T-helper 2 cell treated with Interferon-gamma antibody and Interleukin-4, amounts not matched to agents 5 μg/mL and 100 μg/mL, for 36 hours (primary cell): ENCODE measurements at regions not wholly inside any gene's neighbourhood (a gene's known extent, or its start where the extent isn't known, plus 50 kb on each side); places are given as distances from the start of the nearest gene placed in this dataset.
"Not testable (repeated sequence)": the region's sequence is repeated elsewhere in the genome, so short reads cannot be mapped to it uniquely, and the experiment has no call there.

Source experiments
- DNase-seq: peaks from one replicate; pipeline ENCODE4 v3.0.0; 2021; ENCODE audit warnings: low spot score
- H3K27ac Mint-ChIP-seq: one replicate; pipeline ENCODE4 v1.8.0; 2021; ENCODE audit warnings: mild to moderate bottlenecking, mixed read lengths
- H3K27me3 Mint-ChIP-seq: one replicate; pipeline ENCODE4 v1.8.0; 2021; ENCODE audit warnings: low read depth, mixed read lengths
- H3K36me3 Mint-ChIP-seq: one replicate; pipeline ENCODE4 v1.8.0; 2021; ENCODE audit warnings: low read depth, mixed read lengths
- H3K4me1 Mint-ChIP-seq: one replicate; pipeline ENCODE4 v1.8.0; 2021; ENCODE audit warnings: low read depth, mixed read lengths
- H3K4me3 Mint-ChIP-seq: one replicate; pipeline ENCODE4 v1.8.0; 2022; ENCODE audit warnings: mild to moderate bottlenecking, moderate library complexity, mixed read lengths
- H3K9me3 Mint-ChIP-seq: one replicate; pipeline ENCODE4 v1.8.0; 2021; ENCODE audit warnings: mixed read lengths

- Mint-ChIP-seq H3K27ac (no peak overlapping the region), H3K4me1 (no peaks in the 10 kb centered on the region), H3K4me3 (no peak overlapping the region), H3K9me3 (no peaks in the 10 kb centered on the region), H3K27me3 (peaks cover 5% of the 10 kb centered on the region), H3K36me3 (no peaks in the 10 kb centered on the region)
- DNase-seq = no peak
These were observed 170.3 kb downstream of the MAIP1 start for GRCh38 chr2:200125444-200126284.

GRCh38 chr2:200126285-200126670 lies 170.9 kb downstream of the MAIP1 start:
- H3K27me3 Mint-ChIP-seq, H3K27ac Mint-ChIP-seq, H3K36me3 Mint-ChIP-seq, DNase-seq, H3K4me1 Mint-ChIP-seq, H3K9me3 Mint-ChIP-seq, H3K4me3 Mint-ChIP-seq: not testable (repeated sequence)

GRCh38 chr2:200126680-200127079 lies 171.3 kb downstream of the MAIP1 start:
- H3K4me3 Mint-ChIP-seq = not testable (repeated sequence)

GRCh38 chr2:200127848-200128247 lies 172.5 kb downstream of the MAIP1 start:
- no peaks in the 10 kb centered on the region for H3K9me3 Mint-ChIP-seq
- H3K36me3 Mint-ChIP-seq = no peaks in the 10 kb centered on the region
- H3K27me3 Mint-ChIP-seq = peaks cover 3% of the 10 kb centered on the region
- H3K4me3 Mint-ChIP-seq = no peak overlapping the region
- no peaks in the 10 kb centered on the region for H3K4me1 Mint-ChIP-seq
- DNase-seq = no peak
- no peak overlapping the region for H3K27ac Mint-ChIP-seq

More at GRCh38 chr2:200126680-200127079, 171.3 kb downstream of the MAIP1 start:
- not testable (repeated sequence) for H3K4me1 Mint-ChIP-seq, H3K9me3 Mint-ChIP-seq, H3K27me3 Mint-ChIP-seq, DNase-seq, H3K36me3 Mint-ChIP-seq, H3K27ac Mint-ChIP-seq

GRCh38 chr2:200128296-200128695 lies 172.9 kb downstream of the MAIP1 start:
- H3K9me3 Mint-ChIP-seq = no peaks in the 10 kb centered on the region
- H3K27me3 Mint-ChIP-seq = peaks cover 2% of the 10 kb centered on the region
- no peaks in the 10 kb centered on the region for H3K4me1 Mint-ChIP-seq
- no peaks in the 10 kb centered on the region for H3K36me3 Mint-ChIP-seq
- DNase-seq = no peak
- H3K27ac Mint-ChIP-seq = no peak overlapping the region
- H3K4me3 Mint-ChIP-seq = no peak overlapping the region

GRCh38 chr2:200129721-200130462 lies 174.5 kb downstream of the MAIP1 start:
- Mint-ChIP-seq H3K4me3 (no peak overlapping the region), H3K36me3 (no peaks in the 10 kb centered on the region), H3K4me1 (no peaks in the 10 kb centered on the region), H3K9me3 (no peaks in the 10 kb centered on the region), H3K27ac (no peak overlapping the region), H3K27me3 (peaks cover 2% of the 10 kb centered on the region)
- no peak for DNase-seq

GRCh38 chr2:200130762-200131166 lies 175.4 kb downstream of the MAIP1 start:
- Mint-ChIP-seq H3K27ac (no peak overlapping the region), H3K36me3 (no peaks in the 10 kb centered on the region), H3K4me1 (no peaks in the 10 kb centered on the region), H3K27me3 (peaks cover 2% of the 10 kb centered on the region), H3K9me3 (no peaks in the 10 kb centered on the region), H3K4me3 (no peak overlapping the region)
- DNase-seq = no peak

GRCh38 chr2:200131307-200131706 lies 175.2 kb upstream of the SPATS2L start:
- Mint-ChIP-seq H3K4me1 (no peaks in the 10 kb centered on the region), H3K27ac (no peak overlapping the region), H3K27me3 (peaks cover 2% of the 10 kb centered on the region), H3K9me3 (no peaks in the 10 kb centered on the region), H3K36me3 (no peaks in the 10 kb centered on the region), H3K4me3 (no peak overlapping the region)
- no peak for DNase-seq

GRCh38 chr2:200135082-200135481 lies 171.4 kb upstream of the SPATS2L start:
- no peaks in the 10 kb centered on the region for H3K4me1 Mint-ChIP-seq
- no peaks in the 10 kb centered on the region for H3K36me3 Mint-ChIP-seq
- no peaks in the 10 kb centered on the region for H3K9me3 Mint-ChIP-seq
- no peak for DNase-seq
- no peak overlapping the region for H3K4me3 Mint-ChIP-seq
- H3K27me3 Mint-ChIP-seq = peaks cover 2% of the 10 kb centered on the region
- H3K27ac Mint-ChIP-seq = no peak overlapping the region

GRCh38 chr2:200136655-200137054 lies 169.8 kb upstream of the SPATS2L start:
- no peak overlapping the region for H3K27ac Mint-ChIP-seq
- H3K9me3 Mint-ChIP-seq = no peaks in the 10 kb centered on the region
- no peaks in the 10 kb centered on the region for H3K27me3 Mint-ChIP-seq
- H3K36me3 Mint-ChIP-seq = no peaks in the 10 kb centered on the region
- no peak for DNase-seq
- no peaks in the 10 kb centered on the region for H3K4me1 Mint-ChIP-seq
- H3K4me3 Mint-ChIP-seq = no peak overlapping the region

- H3K36me3 Mint-ChIP-seq = no peaks in the 10 kb centered on the region
- no peak for DNase-seq
- H3K4me3 Mint-ChIP-seq = no peak overlapping the region
- no peak overlapping the region for H3K27ac Mint-ChIP-seq
- H3K9me3 Mint-ChIP-seq = no peaks in the 10 kb centered on the region
- no peaks in the 10 kb centered on the region for H3K4me1 Mint-ChIP-seq
- H3K27me3 Mint-ChIP-seq = no peaks in the 10 kb centered on the region
These were observed 169.2 kb upstream of the SPATS2L start for GRCh38 chr2:200137271-200137670.

GRCh38 chr2:200137691-200138090 lies 168.8 kb upstream of the SPATS2L start:
- Mint-ChIP-seq H3K4me3 (no peak overlapping the region), H3K4me1 (no peaks in the 10 kb centered on the region), H3K27ac (no peak overlapping the region), H3K36me3 (no peaks in the 10 kb centered on the region), H3K27me3 (no peaks in the 10 kb centered on the region), H3K9me3 (no peaks in the 10 kb centered on the region)
- DNase-seq = no peak

GRCh38 chr2:200138391-200139124 lies 167.9 kb upstream of the SPATS2L start:
- H3K36me3 Mint-ChIP-seq = no peaks in the 10 kb centered on the region
- no peaks in the 10 kb centered on the region for H3K27me3 Mint-ChIP-seq
- H3K4me3 Mint-ChIP-seq = no peak overlapping the region
- H3K27ac Mint-ChIP-seq = no peak overlapping the region
- no peak for DNase-seq
- no peaks in the 10 kb centered on the region for H3K4me1 Mint-ChIP-seq
- H3K9me3 Mint-ChIP-seq = no peaks in the 10 kb centered on the region

GRCh38 chr2:200144571-200144970 lies 161.9 kb upstream of the SPATS2L start:
- H3K4me1 Mint-ChIP-seq = no peaks in the 10 kb centered on the region
- H3K27ac Mint-ChIP-seq = no peak overlapping the region
- no peaks in the 10 kb centered on the region for H3K36me3 Mint-ChIP-seq
- no peak for DNase-seq
- H3K4me3 Mint-ChIP-seq = no peak overlapping the region
- H3K27me3 Mint-ChIP-seq = peaks cover 4% of the 10 kb centered on the region
- peaks cover 7% of the 10 kb centered on the region for H3K9me3 Mint-ChIP-seq
